Ishikawa (cell line): ENCODE measurements at regions not wholly inside any gene's neighbourhood (a gene's known extent, or its start where the extent isn't known, plus 50 kb on each side); places are given as distances from the start of the nearest gene placed in this dataset.

Experiments
- CEBPB ChIP-seq: IDR thresholded peaks from 2 replicates; pipeline ENCODE4 v1.6.1; 2012
- CREB1 ChIP-seq: IDR thresholded peaks from 2 replicates; pipeline ENCODE4 v1.6.1; 2012; ENCODE audit warnings: low read depth
- EGR1 ChIP-seq: IDR thresholded peaks from 2 replicates; pipeline ENCODE4 v1.6.1; 2012
- EP300 ChIP-seq: IDR thresholded peaks from 2 replicates; pipeline ENCODE4 v1.6.1; 2012; ENCODE audit warnings: borderline replicate concordance
- FOXM1 ChIP-seq: IDR thresholded peaks from 2 replicates; pipeline ENCODE4 v1.6.1; 2012; ENCODE audit warnings: low read depth, borderline replicate concordance
- NFIC ChIP-seq: IDR thresholded peaks from 2 replicates; pipeline ENCODE4 v1.6.1; 2012
- RAD21 ChIP-seq: IDR thresholded peaks from 2 replicates; pipeline ENCODE4 v1.6.1; 2012; ENCODE audit warnings: low read depth
- REST ChIP-seq: IDR thresholded peaks from 2 replicates; pipeline ENCODE4 v1.6.1; 2012; ENCODE audit warnings: low read depth, mild to moderate bottlenecking
- TAF1 ChIP-seq: IDR thresholded peaks from 2 replicates; pipeline ENCODE4 v1.6.1; 2012; ENCODE audit warnings: low read depth, mild to moderate bottlenecking
- TCF12 ChIP-seq: IDR thresholded peaks from 2 replicates; pipeline ENCODE4 v1.6.1; 2012; ENCODE audit warnings: low read depth
- TEAD4 ChIP-seq: IDR thresholded peaks from 2 replicates; pipeline ENCODE4 v1.6.1; 2012
- USF1 ChIP-seq: IDR thresholded peaks from 2 replicates; pipeline ENCODE4 v1.6.1; 2012
- YY1 ChIP-seq: IDR thresholded peaks from 2 replicates; pipeline ENCODE4 v1.6.1; 2012; ENCODE audit warnings: low read depth
- ZBTB7A ChIP-seq: IDR thresholded peaks from 2 replicates; pipeline ENCODE4 v1.6.1; 2012; ENCODE audit warnings: low read depth
- TF ChIP-seq, protein P1 (sequence below): IDR thresholded peaks from 2 replicates; pipeline ENCODE4 v1.6.1; 2012

DNA sequence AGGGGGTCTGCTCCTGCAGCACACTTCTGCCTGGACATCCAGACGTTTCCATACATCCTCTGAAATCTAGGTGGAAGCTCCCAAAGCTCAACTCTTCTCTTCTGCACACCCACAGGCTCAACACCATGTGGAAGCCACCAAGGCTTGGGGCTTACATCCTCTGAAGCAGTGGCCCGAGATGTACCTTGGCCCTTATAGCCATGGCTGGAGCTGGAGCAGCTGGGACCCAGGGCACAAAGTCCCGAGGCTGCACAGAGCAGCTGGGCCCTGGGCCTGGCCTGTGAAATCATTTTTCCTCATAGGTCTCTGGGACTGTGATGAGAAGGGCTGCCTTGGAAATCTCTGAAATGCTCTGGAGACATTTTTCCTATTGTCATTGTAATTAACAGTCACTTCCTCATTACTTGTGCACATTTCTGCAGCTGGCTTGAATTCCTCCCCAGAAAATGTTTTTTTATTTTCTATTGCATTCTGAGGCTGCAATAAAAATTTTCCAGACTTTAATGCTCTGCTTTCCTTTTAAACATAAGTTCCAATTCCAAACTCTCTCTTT is 645.6 kb downstream of the RWDD3 start:
- TF ChIP-seq NFIC (no peak), CREB1 (no peak)

DNA sequence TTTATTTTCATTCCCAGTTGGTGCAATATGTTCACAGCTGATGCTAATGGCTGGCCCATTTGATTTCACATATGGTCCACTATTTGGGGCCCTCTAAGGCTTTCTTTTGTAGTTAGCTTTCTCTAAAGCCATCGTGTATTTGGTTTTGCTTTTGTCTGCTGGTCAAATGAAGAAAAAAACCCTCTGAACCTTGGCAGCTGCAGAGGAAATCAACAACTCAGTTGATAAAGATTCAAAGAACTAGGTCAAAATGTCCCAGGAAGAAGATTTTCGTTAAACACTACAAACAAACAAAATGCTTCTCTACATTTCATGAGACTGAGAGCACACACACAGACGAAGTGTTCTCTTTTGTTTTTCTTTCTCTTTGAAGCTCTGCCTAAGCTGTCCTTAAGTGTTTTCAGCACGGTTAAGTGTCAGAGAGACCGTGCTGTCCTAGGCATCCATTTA is 655.0 kb downstream of the RWDD3 start:
- TF ChIP-seq CREB1 (no peak), TEAD4 (no peak), YY1 (no peak), TCF12 (no peak), USF1 (no peak), ZBTB7A (no peak), REST (no peak), FOXM1 (no peak), CEBPB (no peak), NFIC (no peak), RAD21 (no peak), TAF1 (no peak), EGR1 (no peak), EP300 (no peak)
- TF ChIP-seq, protein P1, sequence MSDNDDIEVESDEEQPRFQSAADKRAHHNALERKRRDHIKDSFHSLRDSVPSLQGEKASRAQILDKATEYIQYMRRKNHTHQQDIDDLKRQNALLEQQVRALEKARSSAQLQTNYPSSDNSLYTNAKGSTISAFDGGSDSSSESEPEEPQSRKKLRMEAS = no peak

- TF ChIP-seq EGR1 (no peak), RAD21 (no peak), USF1 (no peak), ZBTB7A (no peak), CREB1 (no peak), TAF1 (no peak), EP300 (no peak), TEAD4 (no peak), NFIC (no peak), FOXM1 (no peak), CEBPB (no peak), YY1 (no peak), REST (no peak), TCF12 (no peak)
- TF ChIP-seq, protein P1 = no peak
These were observed 655.4 kb downstream of the RWDD3 start for GRCh38 chr1:95889400-95889799.

- TF ChIP-seq REST (no peak), ZBTB7A (no peak), TCF12 (no peak), NFIC (no peak)
- TF ChIP-seq, protein P1 = no peak
These were observed 659.9 kb downstream of the RWDD3 start for GRCh38 chr1:95893921-95894320.

- TF ChIP-seq TEAD4 (no peak), REST (no peak), CREB1 (no peak)
- TF ChIP-seq, protein P1 = no peak
These were observed 669.0 kb downstream of the RWDD3 start for GRCh38 chr1:95903060-95903459.
